T-helper 2 cell treated with Interferon-gamma antibody and Interleukin-4, amounts not matched to agents 100 ng/mL and 5 ng/mL, for 36 hours (primary cell): ENCODE measurements at regions not wholly inside any gene's neighbourhood (a gene's known extent, or its start where the extent isn't known, plus 50 kb on each side); places are given as distances from the start of the nearest gene placed in this dataset.
"Not testable (repeated sequence)": the region's sequence is repeated elsewhere in the genome, so short reads cannot be mapped to it uniquely, and the experiment has no call there.

Source experiments
- intact Hi-C: fragments of 100-400 bp; cut with micrococcal nuclease; formaldehyde crosslinking; loops from one replicate; pipeline ENCODE4 v1.15.1; 2023

GRCh38 chr9:105972466-105973204 is 278.3 kb downstream of the TMEM38B start:
- intact Hi-C loops, result no loop called here

GRCh38 chr9:105973951-105974351 is 279.6 kb downstream of the TMEM38B start:
- intact Hi-C loops, result no loop called here

GRCh38 chr9:105975886-105976645 is 281.7 kb downstream of the TMEM38B start:
- intact Hi-C loops, result no loop called here

GRCh38 chr9:105978336-105978735 is 284.0 kb downstream of the TMEM38B start:
- intact Hi-C loops, result no loop called here

- intact Hi-C loops, result no loop called here
Observed at GRCh38 chr9:105978826-105979225, 284.5 kb downstream of the TMEM38B start.

GRCh38 chr9:105979290-105979689 is 284.9 kb downstream of the TMEM38B start:
- intact Hi-C loops, result no loop called here

GRCh38 chr9:105984714-105985113 is 290.4 kb downstream of the TMEM38B start:
- intact Hi-C loops, result no loop called here

GRCh38 chr9:105993116-105993854 is 298.9 kb downstream of the TMEM38B start:
- intact Hi-C loops, result no loop called here

- intact Hi-C loops, result no loop called here
Observed at GRCh38 chr9:105993921-105994715, 299.8 kb downstream of the TMEM38B start.

GRCh38 chr9:105994970-105995369 is 300.6 kb downstream of the TMEM38B start:
- intact Hi-C loops, result no loop called here

- intact Hi-C loops, result no loop called here
Observed at GRCh38 chr9:106017198-106017740, 322.9 kb downstream of the TMEM38B start.

- intact Hi-C loops, result no loop called here
Observed at GRCh38 chr9:106019039-106019680, 324.8 kb downstream of the TMEM38B start.

- intact Hi-C loops, result no loop called here
Observed at GRCh38 chr9:106019702-106020101, 325.4 kb downstream of the TMEM38B start.

- intact Hi-C loops, result no loop called here
Observed at GRCh38 chr9:106020186-106020585, 325.8 kb downstream of the TMEM38B start.

- intact Hi-C loops, result no loop called here
Observed at GRCh38 chr9:106023455-106023854, 329.1 kb downstream of the TMEM38B start.

- intact Hi-C loops, result no loop called here
Observed at GRCh38 chr9:106025453-106025852, 331.1 kb downstream of the TMEM38B start.

- intact Hi-C loops, result not testable (repeated sequence)
Observed at GRCh38 chr9:106030146-106030545, 335.8 kb downstream of the TMEM38B start.

GRCh38 chr9:106032978-106033377 is 338.6 kb downstream of the TMEM38B start:
- intact Hi-C loops, result no loop called here

GRCh38 chr9:106035806-106036205 is 341.5 kb downstream of the TMEM38B start:
- intact Hi-C loops, result no loop called here

GRCh38 chr9:106038266-106039001 is 344.1 kb downstream of the TMEM38B start:
- intact Hi-C loops, result no loop called here
